GM18909 (cell line): ENCODE measurements at regions not wholly inside any gene's neighbourhood (a gene's known extent, or its start where the extent isn't known, plus 50 kb on each side); places are given as distances from the start of the nearest gene placed in this dataset.
"Not testable (repeated sequence)": the region's sequence is repeated elsewhere in the genome, so short reads cannot be mapped to it uniquely, and the experiment has no call there.

ENCODE experiments used
- ATAC-seq: cut with Tn5 transposase; IDR thresholded peaks from one replicate; pipeline ENCODE4 v1.9.1; 2021; ENCODE audit warnings: mild to moderate bottlenecking; ENCODE audit not compliant: unreplicated experiment, poor library complexity

- no peak for ATAC-seq
These were observed 279.8 kb upstream of the ZNF32 start for GRCh38 chr10:43928425-43928968.

GRCh38 chr10:43926875-43927406 lies 278.3 kb upstream of the ZNF32 start:
- no peak for ATAC-seq

GRCh38 chr10:43926371-43926770 lies 277.7 kb upstream of the ZNF32 start:
- ATAC-seq = no peak

- ATAC-seq = no peak
These were observed 277.1 kb upstream of the ZNF32 start for GRCh38 chr10:43925793-43926192.

GRCh38 chr10:43923328-43923727 lies 274.6 kb upstream of the ZNF32 start:
- no peak for ATAC-seq

- ATAC-seq = no peak
These were observed 273.9 kb upstream of the ZNF32 start for GRCh38 chr10:43922335-43923280.

- no peak for ATAC-seq
These were observed 273.2 kb upstream of the ZNF32 start for GRCh38 chr10:43921881-43922280.

GRCh38 chr10:43921478-43921877 lies 272.8 kb upstream of the ZNF32 start:
- no peak for ATAC-seq

GRCh38 chr10:43920236-43920758 lies 271.6 kb upstream of the ZNF32 start:
- ATAC-seq = not testable (repeated sequence)

- no peak for ATAC-seq
These were observed 265.1 kb upstream of the ZNF32 start for GRCh38 chr10:43913676-43914235.

GRCh38 chr10:43912469-43912868 lies 263.8 kb upstream of the ZNF32 start:
- no peak for ATAC-seq

GRCh38 chr10:43906490-43906889 lies 257.8 kb upstream of the ZNF32 start:
- ATAC-seq = no peak

- ATAC-seq = no peak
These were observed 257.0 kb upstream of the ZNF32 start for GRCh38 chr10:43905512-43906236.

- ATAC-seq = no peak
These were observed 256.2 kb upstream of the ZNF32 start for GRCh38 chr10:43904844-43905243.

- no peak for ATAC-seq
These were observed 255.6 kb upstream of the ZNF32 start for GRCh38 chr10:43904301-43904700.

GRCh38 chr10:43903451-43903850 lies 254.8 kb upstream of the ZNF32 start:
- ATAC-seq = no peak

- no peak for ATAC-seq
These were observed 254.2 kb upstream of the ZNF32 start for GRCh38 chr10:43902842-43903241.

GRCh38 chr10:43901744-43902504 lies 253.2 kb upstream of the ZNF32 start:
- no peak for ATAC-seq

- no peak for ATAC-seq
These were observed 252.6 kb upstream of the ZNF32 start for GRCh38 chr10:43901302-43901701.

- no peak for ATAC-seq
These were observed 251.9 kb upstream of the ZNF32 start for GRCh38 chr10:43900571-43900970.
